Prostate gland (tissue), 2 donors: ENCODE measurements at regions not wholly inside any gene's neighbourhood (a gene's known extent, or its start where the extent isn't known, plus 50 kb on each side); places are given as distances from the start of the nearest gene placed in this dataset.

Experiments
- POLR2A ChIP-seq: fragments of 450-650 bp; IDR thresholded peaks from one replicate; pipeline ENCODE4 v1.6.1; 2016; ENCODE audit warnings: antibody characterized with exemption, mild to moderate bottlenecking
- POLR2AphosphoS5 ChIP-seq: sonication (generic); formaldehyde crosslinking; IDR thresholded peaks from one replicate; pipeline ENCODE4 v1.6.1; 2017; ENCODE audit warnings: antibody characterized with exemption
- TF ChIP-seq, protein P1 (sequence below), 4 experiments: fragments of 200-600 bp in 2 of 4; fragments of 450-650 bp in 2 of 4; sonication (generic) in 2 of 4; IDR thresholded peaks; 1 replicate in 3 of 4; 2 replicates in 1 of 4; pipeline ENCODE4 v1.5.1; 2016 to 2019; ENCODE audit warnings: antibody characterized with exemption in 4 of 4, mild to moderate bottlenecking in 2 of 4, moderate library complexity in 2 of 4

DNA sequence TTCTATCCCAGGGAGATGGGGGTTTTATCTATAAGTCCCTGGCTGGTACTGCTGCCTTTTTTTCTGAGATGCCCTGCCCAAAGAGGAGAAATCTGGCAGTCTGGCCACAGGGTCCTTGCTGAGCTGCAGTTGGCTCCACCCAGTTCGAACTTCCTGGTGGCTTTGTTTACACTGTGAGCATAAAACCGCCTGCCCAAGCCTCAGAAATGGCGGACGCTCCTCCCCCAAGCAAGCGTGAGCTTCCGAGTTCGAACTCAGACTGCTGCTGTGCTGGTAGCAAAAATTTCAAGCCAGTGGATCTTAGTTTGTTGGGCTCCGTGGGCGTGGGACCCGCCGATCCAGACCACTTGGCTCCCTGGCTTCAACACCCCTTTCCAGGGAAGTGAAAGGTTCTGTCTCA is 126.8 kb upstream of the SUCLG2 start:
- TF ChIP-seq, protein P1, sequence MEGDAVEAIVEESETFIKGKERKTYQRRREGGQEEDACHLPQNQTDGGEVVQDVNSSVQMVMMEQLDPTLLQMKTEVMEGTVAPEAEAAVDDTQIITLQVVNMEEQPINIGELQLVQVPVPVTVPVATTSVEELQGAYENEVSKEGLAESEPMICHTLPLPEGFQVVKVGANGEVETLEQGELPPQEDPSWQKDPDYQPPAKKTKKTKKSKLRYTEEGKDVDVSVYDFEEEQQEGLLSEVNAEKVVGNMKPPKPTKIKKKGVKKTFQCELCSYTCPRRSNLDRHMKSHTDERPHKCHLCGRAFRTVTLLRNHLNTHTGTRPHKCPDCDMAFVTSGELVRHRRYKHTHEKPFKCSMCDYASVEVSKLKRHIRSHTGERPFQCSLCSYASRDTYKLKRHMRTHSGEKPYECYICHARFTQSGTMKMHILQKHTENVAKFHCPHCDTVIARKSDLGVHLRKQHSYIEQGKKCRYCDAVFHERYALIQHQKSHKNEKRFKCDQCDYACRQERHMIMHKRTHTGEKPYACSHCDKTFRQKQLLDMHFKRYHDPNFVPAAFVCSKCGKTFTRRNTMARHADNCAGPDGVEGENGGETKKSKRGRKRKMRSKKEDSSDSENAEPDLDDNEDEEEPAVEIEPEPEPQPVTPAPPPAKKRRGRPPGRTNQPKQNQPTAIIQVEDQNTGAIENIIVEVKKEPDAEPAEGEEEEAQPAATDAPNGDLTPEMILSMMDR (IDR thresholded peaks at IDR 0.05), result no peak
- no peak for TF ChIP-seq POLR2A
- no peak for TF ChIP-seq POLR2AphosphoS5
